GM12878 (cell line): ENCODE measurements at regions not wholly inside any gene's neighbourhood (a gene's known extent, or its start where the extent isn't known, plus 50 kb on each side); places are given as distances from the start of the nearest gene placed in this dataset.

Experiments
- ATAC-seq: fragments of 200-7000 bp; cut with Tn5 transposase; 3 replicates; pipeline ENCODE4 v1.9.1; 2020; ENCODE audit warnings: mild to moderate bottlenecking, moderate library complexity
- BruUV-seq: library from RNA; stranded (reverse); fragments of 400-500 nt; replicated peaks from 2 replicates; lab custom pipeline; 2021; lab: Mats Ljungman, UMichigan
- CTCF ChIA-PET: fragments of 300-600 bp; sonication (Branson Sonifier 250); formaldehyde crosslinking; extraction: SDS; loops from one replicate; lab custom pipeline; 2021; ENCODE audit warnings: inconsistent platforms; lab: Yijun Ruan, JAX
- POLR2A ChIA-PET: fragments of 350-600 bp; formaldehyde crosslinking; extraction: SDS; loops from one replicate; lab custom pipeline; 2021; ENCODE audit warnings: inconsistent platforms; lab: Charles Lee
- RAD21 ChIA-PET: fragments of 300-600 bp; sonication (Branson Sonifier 250); formaldehyde crosslinking; loops from one replicate; lab custom pipeline; 2023; ENCODE audit warnings: antibody characterized with exemption; ENCODE audit not compliant: unreplicated experiment; lab: Charles Lee
- SMC1A ChIA-PET: fragments of 300-600 bp; sonication (Branson Sonifier 250); formaldehyde crosslinking; loops from one replicate; lab custom pipeline; 2023; ENCODE audit not compliant: unreplicated experiment, uncharacterized antibody; lab: Charles Lee
- DNase-seq: peaks from one replicate; pipeline ENCODE4 v3.0.0-alpha.2; 2011; ENCODE audit warnings: low read depth, low spot score
- FAIRE-seq: peaks from 3 replicates; lab custom pipeline; 2011; peaks lifted over from hg19 to GRCh38; lab: Jason Lieb, UNC
- H2AFZ ChIP-seq: 2 replicates; pipeline ENCODE4 v1.6.0; 2011; ENCODE audit warnings: low read depth, low read length, control low read depth; ENCODE audit not compliant: control insufficient read depth
- H3K27ac ChIP-seq: 2 replicates; pipeline ENCODE4 v1.5.1; 2011; ENCODE audit warnings: control low read depth; ENCODE audit not compliant: control insufficient read depth, insufficient read depth
- H3K27me3 ChIP-seq, 2 experiments: replicated peaks in 1 of 2; 2 replicates each; pipeline versions ENCODE4 v1.6.0 to v1.6.1; 2011; ENCODE audit warnings: low read length in 1 of 2; ENCODE audit not compliant: control insufficient read depth in 2 of 2, insufficient read depth in 2 of 2
- H3K36me3 ChIP-seq, 2 experiments: 2 replicates each; pipeline ENCODE4 v1.5.1; 2011; ENCODE audit warnings: low read length in 1 of 2; ENCODE audit not compliant: control insufficient read depth in 2 of 2, insufficient read depth in 2 of 2
- H3K4me1 ChIP-seq: 2 replicates; pipeline ENCODE4 v1.6.1; 2011; ENCODE audit warnings: mild to moderate bottlenecking, low read length, moderate library complexity, mixed read lengths; ENCODE audit not compliant: control insufficient read depth, insufficient read depth
- H3K4me2 ChIP-seq: 2 replicates; pipeline ENCODE4 v1.6.0; 2011; ENCODE audit warnings: control low read depth; ENCODE audit not compliant: control insufficient read depth, insufficient read depth
- H3K4me3 ChIP-seq: fragments of 200-600 bp; sonication (generic); 2 replicates; pipeline ENCODE4 v1.5.1; 2016
- H3K79me2 ChIP-seq: 2 replicates; pipeline ENCODE4 v1.6.0; 2011; ENCODE audit warnings: low read length; ENCODE audit not compliant: control insufficient read depth, insufficient read depth
- H3K9ac ChIP-seq: 2 replicates; pipeline ENCODE4 v1.8.0; 2011; ENCODE audit warnings: low read length, control low read depth, mixed read lengths; ENCODE audit not compliant: control insufficient read depth, insufficient read depth
- H3K9me3 ChIP-seq: replicated peaks from 3 replicates; pipeline ENCODE4 v1.5.1; 2011; ENCODE audit warnings: mild to moderate bottlenecking, low read length; ENCODE audit not compliant: control insufficient read depth, insufficient read depth
- H4K20me1 ChIP-seq: 2 replicates; pipeline ENCODE4 v1.6.0; 2011; ENCODE audit not compliant: control insufficient read depth, insufficient read depth
- BCLAF1 ChIP-seq: fragments of 450-650 bp; IDR thresholded peaks from 2 replicates; pipeline ENCODE4 v1.6.1; 2017; ENCODE audit warnings: antibody characterized with exemption, mild to moderate bottlenecking, moderate library complexity
- CTCF ChIP-seq, 3 experiments: IDR thresholded peaks in 2 of 3; conservative IDR thresholded peaks in 1 of 3; 2 replicates each; pipeline ENCODE4 v1.5.1; 2011; ENCODE audit warnings: low read depth in 3 of 3, low read length in 3 of 3, mild to moderate bottlenecking in 3 of 3, control low read depth in 2 of 3, moderate library complexity in 2 of 3, inconsistent platforms in 1 of 3, mixed read lengths in 1 of 3; ENCODE audit not compliant: control insufficient read depth in 2 of 3, insufficient read depth in 1 of 3; ENCODE audit errors: extremely low read depth in 1 of 3
- SP1 ChIP-seq: IDR thresholded peaks from one replicate; pipeline ENCODE4 v1.6.1; 2011; ENCODE audit warnings: low read depth, low read length
- ZNF207 ChIP-seq: fragments of 450-650 bp; IDR thresholded peaks from 2 replicates; pipeline ENCODE4 v1.6.1; 2014; ENCODE audit warnings: antibody characterized with exemption, mild to moderate bottlenecking, borderline replicate concordance
- WGBS: methylation state at CpG from one replicate; pipeline ENCODE4 v1.1.6; 2016; ENCODE audit warnings: low lambda C conversion rate; ENCODE audit not compliant: insufficient replicate concordance, insufficient coverage; ENCODE audit errors: missing lambda C conversion rate; 5-methylcytosine and 5-hydroxymethylcytosine counted together
- in situ Hi-C: fragments of 300-500 bp; cut with MboI; formaldehyde crosslinking; loops from 9 replicates; pipeline ENCODE4 v1.14.3; 2018; ENCODE audit warnings: mixed read lengths
- intact Hi-C: fragments of 100-400 bp; cut with micrococcal nuclease; formaldehyde crosslinking; loops from one replicate; pipeline ENCODE4 v1.14.2; 2022; ENCODE audit not compliant: unreplicated experiment

- TF ChIP-seq CTCF (IDR thresholded peaks at IDR 0.05 in 2 of 3, conservative IDR thresholded peaks at IDR 0.05 in 1 of 3; ENCODE audit: control insufficient read depth in 2 of 3, extremely low read depth in 1 of 3, insufficient read depth in 1 of 3, low read depth in 3 of 3, low read length in 3 of 3) (no peak), SP1 (peak; percentile 20)
These were observed 458.8 kb upstream of the GHITM start (continued) for GRCh38 chr10:83680470-83680891.

GRCh38 chr10:83682414-83682813 lies 456.9 kb upstream of the GHITM start:
- FAIRE-seq (no peak), ATAC-seq (no peak), DNase-seq (no peak)
- Histone ChIP-seq H3K4me2 (no peak overlapping the region), H3K4me3 (no peak overlapping the region), H3K79me2 (no peaks in the 10 kb centered on the region), H3K9me3 (no peaks in the 10 kb centered on the region), H3K27ac (no peak overlapping the region), H4K20me1 (no peaks in the 10 kb centered on the region), H3K4me1 (peaks cover 31% of the 10 kb centered on the region), H3K9ac (no peak overlapping the region), H3K27me3 (no peaks in the 10 kb centered on the region), H3K36me3 (no peaks in the 10 kb centered on the region), H2AFZ (no peak overlapping the region)
- RAD21 ChIA-PET, result no interaction called here
- TF ChIP-seq ZNF207 (no peak), BCLAF1 (no peak)
- CTCF ChIA-PET, result no interaction called here
- intact Hi-C loops (loop anchor here (5.0 kb wide), 1 partner anchor 140 kb away; no protein-coding TSS in a partner anchor), in situ Hi-C loops (no loop called here)
- SMC1A ChIA-PET, result interaction anchor here (1.0 to 2.2 kb wide), 3 partner anchors 8 to 40 kb away, joined by 3 to 7 read pairs (median 3); no protein-coding TSS in a partner anchor
- POLR2A ChIA-PET, result no interaction called here
- no TSS peak for BruUV-seq
- WGBS, result 64% methylated on average over 2 of the region's 2 CpGs
